ENCODE measurements at regions not wholly inside any gene's neighbourhood (a gene's known extent, or its start where the extent isn't known, plus 50 kb on each side); places are given as distances from the start of the nearest gene placed in this dataset.

DNA sequence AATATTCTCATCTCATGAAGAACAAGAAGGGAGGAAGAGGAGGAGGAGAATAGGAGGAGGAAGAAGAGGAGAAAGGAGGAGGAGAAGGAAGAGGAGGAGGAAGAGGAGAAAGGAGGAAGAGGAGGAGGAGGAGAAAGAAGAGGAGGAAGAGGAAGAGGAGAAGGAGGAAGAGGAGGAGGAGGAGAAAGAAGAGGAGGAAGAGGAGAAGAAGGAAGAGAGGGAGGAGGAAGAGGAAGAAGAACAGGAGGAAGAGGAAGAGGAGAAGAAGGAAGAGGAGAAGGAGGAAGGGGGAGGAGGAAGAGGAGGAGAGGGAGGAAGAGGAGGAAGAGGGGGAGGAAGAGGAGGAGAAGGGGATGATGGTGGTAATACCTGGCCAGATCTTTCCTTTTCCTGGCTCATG, 70.0 kb upstream of the PTPRM start:
- Histone ChIP-seq H3K4me3 (replicated peaks in 1 of 2; ENCODE audit: low read depth in 1 of 2, low read length in 2 of 2) (no peak overlapping the region), H3K27ac (ENCODE audit: low read depth, low read length) (no peak overlapping the region), H3K4me1 (ENCODE audit: control insufficient read depth in 1 of 2, insufficient read depth in 2 of 2, low read length in 2 of 2) (no peaks in the 10 kb centered on the region), H3K9me3 (ENCODE audit: control insufficient read depth in 1 of 2, insufficient read depth in 1 of 2, low read depth in 1 of 2, low read length in 2 of 2) (no peaks in the 10 kb centered on the region), H3K36me3 (ENCODE audit: control insufficient read depth in 1 of 2, insufficient read depth in 2 of 2, low read length in 2 of 2) (no peaks in the 10 kb centered on the region), H3K9ac (ENCODE audit: low read length) (no peak overlapping the region), H4K20me1 (ENCODE audit: insufficient read depth) (no peaks in the 10 kb centered on the region), H2AFZ (ENCODE audit: low read depth, low read length, poor library complexity, severe bottlenecking) (no peak overlapping the region), H3K9me2 (ENCODE audit: insufficient read depth) (no peaks in the 10 kb centered on the region), H3K79me2 (ENCODE audit: insufficient read depth, low read length) (no peaks in the 10 kb centered on the region), H3K4me2 (ENCODE audit: low read length) (no peak overlapping the region), H3K27me3 (ENCODE audit: insufficient read depth, low read length) (no peaks in the 10 kb centered on the region)
- ChIA-PET RAD21 (ENCODE audit: low non-redundant PET in 1 of 2, low total read pairs in 2 of 2, uncharacterized antibody in 2 of 2, unreplicated experiment in 2 of 2) (no interaction called here), POLR2A (no interaction called here), CTCF (no interaction called here)
- no TSS peak for BruUV-seq (replicated peaks)
- DNase-seq (ENCODE audit: low read depth, low spot score) (no peak), ATAC-seq (no peak)
- TF ChIP-seq POLR2AphosphoS5 (IDR thresholded peaks at IDR 0.05; ENCODE audit: low read depth, low read length) (no peak), EGR1 (IDR thresholded peaks at IDR 0.05; ENCODE audit: low read depth) (no peak), ZFX (IDR thresholded peaks at IDR 0.05) (no peak), SP1 (IDR thresholded peaks at IDR 0.05; ENCODE audit: low read depth) (no peak), CEBPB (IDR thresholded peaks at IDR 0.05; ENCODE audit: low read depth) (no peak)
- TF ChIP-seq, protein P1, sequence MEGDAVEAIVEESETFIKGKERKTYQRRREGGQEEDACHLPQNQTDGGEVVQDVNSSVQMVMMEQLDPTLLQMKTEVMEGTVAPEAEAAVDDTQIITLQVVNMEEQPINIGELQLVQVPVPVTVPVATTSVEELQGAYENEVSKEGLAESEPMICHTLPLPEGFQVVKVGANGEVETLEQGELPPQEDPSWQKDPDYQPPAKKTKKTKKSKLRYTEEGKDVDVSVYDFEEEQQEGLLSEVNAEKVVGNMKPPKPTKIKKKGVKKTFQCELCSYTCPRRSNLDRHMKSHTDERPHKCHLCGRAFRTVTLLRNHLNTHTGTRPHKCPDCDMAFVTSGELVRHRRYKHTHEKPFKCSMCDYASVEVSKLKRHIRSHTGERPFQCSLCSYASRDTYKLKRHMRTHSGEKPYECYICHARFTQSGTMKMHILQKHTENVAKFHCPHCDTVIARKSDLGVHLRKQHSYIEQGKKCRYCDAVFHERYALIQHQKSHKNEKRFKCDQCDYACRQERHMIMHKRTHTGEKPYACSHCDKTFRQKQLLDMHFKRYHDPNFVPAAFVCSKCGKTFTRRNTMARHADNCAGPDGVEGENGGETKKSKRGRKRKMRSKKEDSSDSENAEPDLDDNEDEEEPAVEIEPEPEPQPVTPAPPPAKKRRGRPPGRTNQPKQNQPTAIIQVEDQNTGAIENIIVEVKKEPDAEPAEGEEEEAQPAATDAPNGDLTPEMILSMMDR (IDR thresholded peaks at IDR 0.05 in 2 of 3, conservative IDR thresholded peaks at IDR 0.05 in 1 of 3; ENCODE audit: borderline replicate concordance in 1 of 3, insufficient read depth in 1 of 3, low read depth in 2 of 3, low read length in 2 of 3), result no peak
- TF ChIP-seq, protein P2, sequence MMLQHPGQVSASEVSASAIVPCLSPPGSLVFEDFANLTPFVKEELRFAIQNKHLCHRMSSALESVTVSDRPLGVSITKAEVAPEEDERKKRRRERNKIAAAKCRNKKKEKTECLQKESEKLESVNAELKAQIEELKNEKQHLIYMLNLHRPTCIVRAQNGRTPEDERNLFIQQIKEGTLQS (IDR thresholded peaks at IDR 0.05), result no peak
- TF ChIP-seq, protein P3, sequence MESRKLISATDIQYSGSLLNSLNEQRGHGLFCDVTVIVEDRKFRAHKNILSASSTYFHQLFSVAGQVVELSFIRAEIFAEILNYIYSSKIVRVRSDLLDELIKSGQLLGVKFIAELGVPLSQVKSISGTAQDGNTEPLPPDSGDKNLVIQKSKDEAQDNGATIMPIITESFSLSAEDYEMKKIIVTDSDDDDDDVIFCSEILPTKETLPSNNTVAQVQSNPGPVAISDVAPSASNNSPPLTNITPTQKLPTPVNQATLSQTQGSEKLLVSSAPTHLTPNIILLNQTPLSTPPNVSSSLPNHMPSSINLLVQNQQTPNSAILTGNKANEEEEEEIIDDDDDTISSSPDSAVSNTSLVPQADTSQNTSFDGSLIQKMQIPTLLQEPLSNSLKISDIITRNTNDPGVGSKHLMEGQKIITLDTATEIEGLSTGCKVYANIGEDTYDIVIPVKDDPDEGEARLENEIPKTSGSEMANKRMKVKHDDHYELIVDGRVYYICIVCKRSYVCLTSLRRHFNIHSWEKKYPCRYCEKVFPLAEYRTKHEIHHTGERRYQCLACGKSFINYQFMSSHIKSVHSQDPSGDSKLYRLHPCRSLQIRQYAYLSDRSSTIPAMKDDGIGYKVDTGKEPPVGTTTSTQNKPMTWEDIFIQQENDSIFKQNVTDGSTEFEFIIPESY (IDR thresholded peaks at IDR 0.05; ENCODE audit: extremely low read depth, insufficient replicate concordance, low read length), result no peak
- intact Hi-C loops (cut with micrococcal nuclease), result no loop called here

All from HCT116 (cell line).